A549 (cell line): ENCODE measurements at regions not wholly inside any gene's neighbourhood (a gene's known extent, or its start where the extent isn't known, plus 50 kb on each side); places are given as distances from the start of the nearest gene placed in this dataset.

Experiments
- ATAC-seq, 2 experiments: fragments of 200-7000 bp in 1 of 2; fragments of >200 bp in 1 of 2; cut with Nextera tagmentation in 1 of 2; cut with Tn5 transposase in 1 of 2; 3 replicates each; pipeline versions ENCODE4 v1.8.0 to v1.9.1; 2018 to 2020; ENCODE audit warnings: mild to moderate bottlenecking in 1 of 2, moderate library complexity in 1 of 2
- CTCF ChIA-PET: fragments of 300-600 bp; sonication (Branson Sonifier 250); formaldehyde crosslinking; extraction: SDS; loops from one replicate; lab custom pipeline; 2021; ENCODE audit warnings: antibody characterized with exemption, inconsistent platforms; lab: Yijun Ruan, JAX
- POLR2A ChIA-PET: fragments of 350-600 bp; formaldehyde crosslinking; extraction: SDS; loops from one replicate; lab custom pipeline; 2021; ENCODE audit warnings: antibody characterized with exemption, inconsistent platforms; lab: Yijun Ruan, JAX
- DNase-seq, 2 experiments: peaks; one replicate each; pipeline versions ENCODE4 v3.0.0 to v3.0.0-alpha.2; 2011 to 2016; ENCODE audit warnings: low read depth in 1 of 2, low spot score in 1 of 2
- FAIRE-seq: peaks from 2 replicates; lab custom pipeline; 2011; peaks lifted over from hg19 to GRCh38; lab: Jason Lieb, UNC
- H3K27ac ChIP-seq, 2 experiments: fragments of >200 bp; sonication (Bioruptor Twin); formaldehyde crosslinking; 3 replicates each; pipeline ENCODE4 v1.5.1; 2016 to 2017
- H3K4me1 ChIP-seq: fragments of >200 bp; sonication (Bioruptor Twin); formaldehyde crosslinking; 3 replicates; pipeline ENCODE4 v1.6.1; 2016
- H3K4me2 ChIP-seq: fragments of >200 bp; sonication (Bioruptor Twin); formaldehyde crosslinking; 3 replicates; pipeline ENCODE4 v1.6.1; 2016
- H3K4me3 ChIP-seq: fragments of >200 bp; sonication (Bioruptor Twin); formaldehyde crosslinking; 3 replicates; pipeline ENCODE4 v1.5.1; 2016
- H3K9me3 ChIP-seq: fragments of >200 bp; sonication (Bioruptor Twin); formaldehyde crosslinking; 3 replicates; pipeline ENCODE4 v1.6.1; 2016
- BHLHE40 ChIP-seq: IDR thresholded peaks from 2 replicates; pipeline ENCODE4 v1.6.1; 2012; ENCODE audit warnings: low read depth, low read length, inconsistent platforms
- EHF ChIP-seq: fragments of 250-450 bp; sonication (Bioruptor Pico); IDR thresholded peaks from 2 replicates; pipeline ENCODE4 v1.5.0; 2020; ENCODE audit warnings: mild to moderate bottlenecking
- EP300 ChIP-seq, 2 experiments: fragments of >200 bp; sonication (Bioruptor Twin); formaldehyde crosslinking; IDR thresholded peaks; 2 replicates in 1 of 2; 3 replicates in 1 of 2; pipeline ENCODE4 v1.6.1; 2016 to 2017
- FOSL2 ChIP-seq, 2 experiments: fragments of 450-650 bp in 1 of 2; fragments of >200 bp in 1 of 2; sonication (Bioruptor Twin) in 1 of 2; formaldehyde crosslinking; IDR thresholded peaks; 2 replicates each; pipeline versions ENCODE4 v1.5.0 to v1.6.1; 2016 to 2020; ENCODE audit warnings: mild to moderate bottlenecking in 1 of 2, moderate library complexity in 1 of 2
- HDAC2 ChIP-seq: fragments of 200-600 bp; sonication (generic); IDR thresholded peaks from 2 replicates; pipeline ENCODE4 v1.6.1; 2016
- HEYL ChIP-seq: fragments of 250-450 bp; sonication (Bioruptor Pico); IDR thresholded peaks from 2 replicates; pipeline ENCODE4 v1.8.0; 2021; ENCODE audit warnings: mild to moderate bottlenecking, moderate library complexity
- HOXB5 ChIP-seq: fragments of 250-450 bp; sonication (Bioruptor Pico); IDR thresholded peaks from 2 replicates; pipeline ENCODE4 v1.5.0; 2020; ENCODE audit warnings: mild to moderate bottlenecking, moderate library complexity
- JUN ChIP-seq, 2 experiments: fragments of >200 bp; sonication (Bioruptor Twin); formaldehyde crosslinking; IDR thresholded peaks; 2 replicates in 1 of 2; 3 replicates in 1 of 2; pipeline ENCODE4 v1.6.1; 2016 to 2017
- JUNB ChIP-seq: fragments of >200 bp; sonication (Bioruptor Twin); formaldehyde crosslinking; IDR thresholded peaks from 2 replicates; pipeline ENCODE4 v1.6.1; 2016
- NR3C1 ChIP-seq: fragments of >200 bp; sonication (Bioruptor Twin); formaldehyde crosslinking; IDR thresholded peaks from 3 replicates; pipeline ENCODE4 v1.6.1; 2017
- WGBS: methylation state at CpG from one replicate; pipeline ENCODE4 v1.1.6; 2017; ENCODE audit errors: missing lambda C conversion rate; 5-methylcytosine and 5-hydroxymethylcytosine counted together
- TF ChIP-seq, protein P1 (sequence below): IDR thresholded peaks from 2 replicates; pipeline ENCODE4 v1.6.1; 2012
- TF ChIP-seq, protein P2 (sequence below): fragments of >200 bp; sonication (Bioruptor Twin); formaldehyde crosslinking; IDR thresholded peaks from 2 replicates; pipeline ENCODE4 v1.6.1; 2016
- TF ChIP-seq, protein P3 (sequence below): IDR thresholded peaks from 2 replicates; pipeline ENCODE4 v1.6.1; 2012; ENCODE audit warnings: low read depth, borderline replicate concordance
- TF ChIP-seq, protein P4 (sequence below): fragments of 200-600 bp; sonication (generic); IDR thresholded peaks from 2 replicates; pipeline ENCODE4 v1.6.1; 2016; ENCODE audit warnings: antibody characterized with exemption, mild to moderate bottlenecking, moderate library complexity
- TF ChIP-seq, protein P5 (sequence below): fragments of 250-450 bp; sonication (Bioruptor Pico); IDR thresholded peaks from 2 replicates; pipeline ENCODE4 v1.5.0; 2021; ENCODE audit warnings: mild to moderate bottlenecking, moderate library complexity, borderline replicate concordance

DNA sequence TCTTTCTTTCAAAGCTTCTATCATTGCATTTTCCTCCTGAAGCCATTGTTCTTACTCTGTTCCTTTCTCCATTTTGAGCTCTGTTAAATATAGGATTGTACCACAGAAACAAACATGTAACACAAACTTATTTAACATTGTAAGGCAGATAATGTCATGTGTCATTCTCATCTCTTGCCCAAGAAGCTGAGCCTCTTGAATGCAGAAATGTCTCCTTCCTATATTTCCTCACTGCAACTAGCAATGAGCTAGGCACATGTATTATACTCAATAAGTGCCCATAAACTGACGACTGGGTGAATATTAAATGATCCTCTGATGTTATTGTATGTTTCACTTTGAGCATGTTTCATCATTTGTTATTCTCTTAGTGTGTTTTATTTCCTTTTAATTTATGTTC, 56.7 kb upstream of the SLC7A11 start:
- ATAC-seq: no peak
- TF ChIP-seq EHF (CRISPR knock-in tag) (no peak), EP300 (IDR thresholded peaks at IDR 0.05) (no peak), JUN (IDR thresholded peaks at IDR 0.05) (no peak)
- TF ChIP-seq, protein P1, sequence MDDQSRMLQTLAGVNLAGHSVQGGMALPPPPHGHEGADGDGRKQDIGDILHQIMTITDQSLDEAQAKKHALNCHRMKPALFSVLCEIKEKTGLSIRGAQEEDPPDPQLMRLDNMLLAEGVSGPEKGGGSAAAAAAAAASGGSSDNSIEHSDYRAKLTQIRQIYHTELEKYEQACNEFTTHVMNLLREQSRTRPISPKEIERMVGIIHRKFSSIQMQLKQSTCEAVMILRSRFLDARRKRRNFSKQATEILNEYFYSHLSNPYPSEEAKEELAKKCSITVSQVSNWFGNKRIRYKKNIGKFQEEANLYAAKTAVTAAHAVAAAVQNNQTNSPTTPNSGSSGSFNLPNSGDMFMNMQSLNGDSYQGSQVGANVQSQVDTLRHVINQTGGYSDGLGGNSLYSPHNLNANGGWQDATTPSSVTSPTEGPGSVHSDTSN: no peak
- TF ChIP-seq, protein P2, sequence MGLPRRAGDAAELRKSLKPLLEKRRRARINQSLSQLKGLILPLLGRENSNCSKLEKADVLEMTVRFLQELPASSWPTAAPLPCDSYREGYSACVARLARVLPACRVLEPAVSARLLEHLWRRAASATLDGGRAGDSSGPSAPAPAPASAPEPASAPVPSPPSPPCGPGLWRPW: no peak
- no peak for FAIRE-seq
- Histone ChIP-seq H3K9me3 (no peaks in the 10 kb centered on the region), H3K4me3 (no peak overlapping the region), H3K27ac (no peak overlapping the region), H3K4me2 (no peak overlapping the region), H3K4me1 (no peaks in the 10 kb centered on the region)
- WGBS: 52% methylated on average over 1 of the region's 1 CpG
- POLR2A ChIA-PET: no interaction called here
- DNase-seq: no peak
- CTCF ChIA-PET: no interaction called here

DNA sequence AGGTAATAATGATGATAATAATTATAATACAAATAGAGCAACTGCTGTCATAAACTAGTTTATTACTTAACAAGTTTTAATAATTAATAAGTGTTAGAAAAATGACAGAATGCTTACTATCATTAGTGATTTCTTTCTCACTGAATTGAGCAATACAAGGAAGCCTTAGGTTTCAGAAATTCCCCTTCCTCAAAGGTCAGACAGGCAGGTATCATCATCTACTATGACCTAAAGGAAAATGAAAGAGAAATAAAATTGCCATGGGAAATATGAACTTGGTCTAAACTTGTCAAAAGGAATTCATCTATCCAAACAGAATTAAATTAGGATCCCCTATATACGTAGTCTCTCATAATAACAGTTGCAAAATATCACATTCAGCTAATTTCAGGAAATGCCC, 56.3 kb upstream of the SLC7A11 start:
- POLR2A ChIA-PET: no interaction called here

More for the DNA sequence above, 56.3 kb upstream of the SLC7A11 start:
- no peaks in the 10 kb centered on the region for H3K4me1 ChIP-seq
- TF ChIP-seq, protein P3, sequence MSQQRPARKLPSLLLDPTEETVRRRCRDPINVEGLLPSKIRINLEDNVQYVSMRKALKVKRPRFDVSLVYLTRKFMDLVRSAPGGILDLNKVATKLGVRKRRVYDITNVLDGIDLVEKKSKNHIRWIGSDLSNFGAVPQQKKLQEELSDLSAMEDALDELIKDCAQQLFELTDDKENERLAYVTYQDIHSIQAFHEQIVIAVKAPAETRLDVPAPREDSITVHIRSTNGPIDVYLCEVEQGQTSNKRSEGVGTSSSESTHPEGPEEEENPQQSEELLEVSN: no peak
- no peak for TF ChIP-seq NR3C1
- TF ChIP-seq, protein P1: no peak
- TF ChIP-seq HDAC2: no peak
- TF ChIP-seq, protein P4, sequence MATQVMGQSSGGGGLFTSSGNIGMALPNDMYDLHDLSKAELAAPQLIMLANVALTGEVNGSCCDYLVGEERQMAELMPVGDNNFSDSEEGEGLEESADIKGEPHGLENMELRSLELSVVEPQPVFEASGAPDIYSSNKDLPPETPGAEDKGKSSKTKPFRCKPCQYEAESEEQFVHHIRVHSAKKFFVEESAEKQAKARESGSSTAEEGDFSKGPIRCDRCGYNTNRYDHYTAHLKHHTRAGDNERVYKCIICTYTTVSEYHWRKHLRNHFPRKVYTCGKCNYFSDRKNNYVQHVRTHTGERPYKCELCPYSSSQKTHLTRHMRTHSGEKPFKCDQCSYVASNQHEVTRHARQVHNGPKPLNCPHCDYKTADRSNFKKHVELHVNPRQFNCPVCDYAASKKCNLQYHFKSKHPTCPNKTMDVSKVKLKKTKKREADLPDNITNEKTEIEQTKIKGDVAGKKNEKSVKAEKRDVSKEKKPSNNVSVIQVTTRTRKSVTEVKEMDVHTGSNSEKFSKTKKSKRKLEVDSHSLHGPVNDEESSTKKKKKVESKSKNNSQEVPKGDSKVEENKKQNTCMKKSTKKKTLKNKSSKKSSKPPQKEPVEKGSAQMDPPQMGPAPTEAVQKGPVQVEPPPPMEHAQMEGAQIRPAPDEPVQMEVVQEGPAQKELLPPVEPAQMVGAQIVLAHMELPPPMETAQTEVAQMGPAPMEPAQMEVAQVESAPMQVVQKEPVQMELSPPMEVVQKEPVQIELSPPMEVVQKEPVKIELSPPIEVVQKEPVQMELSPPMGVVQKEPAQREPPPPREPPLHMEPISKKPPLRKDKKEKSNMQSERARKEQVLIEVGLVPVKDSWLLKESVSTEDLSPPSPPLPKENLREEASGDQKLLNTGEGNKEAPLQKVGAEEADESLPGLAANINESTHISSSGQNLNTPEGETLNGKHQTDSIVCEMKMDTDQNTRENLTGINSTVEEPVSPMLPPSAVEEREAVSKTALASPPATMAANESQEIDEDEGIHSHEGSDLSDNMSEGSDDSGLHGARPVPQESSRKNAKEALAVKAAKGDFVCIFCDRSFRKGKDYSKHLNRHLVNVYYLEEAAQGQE: no peak
- TF ChIP-seq BHLHE40: no peak
- no peak for TF ChIP-seq HOXB5
- TF ChIP-seq FOSL2 (IDR thresholded peaks at IDR 0.05): no peak
- no peak for TF ChIP-seq FOSL2 (CRISPR knock-in tag; IDR thresholded peaks at IDR 0.05)
- TF ChIP-seq, protein P5, sequence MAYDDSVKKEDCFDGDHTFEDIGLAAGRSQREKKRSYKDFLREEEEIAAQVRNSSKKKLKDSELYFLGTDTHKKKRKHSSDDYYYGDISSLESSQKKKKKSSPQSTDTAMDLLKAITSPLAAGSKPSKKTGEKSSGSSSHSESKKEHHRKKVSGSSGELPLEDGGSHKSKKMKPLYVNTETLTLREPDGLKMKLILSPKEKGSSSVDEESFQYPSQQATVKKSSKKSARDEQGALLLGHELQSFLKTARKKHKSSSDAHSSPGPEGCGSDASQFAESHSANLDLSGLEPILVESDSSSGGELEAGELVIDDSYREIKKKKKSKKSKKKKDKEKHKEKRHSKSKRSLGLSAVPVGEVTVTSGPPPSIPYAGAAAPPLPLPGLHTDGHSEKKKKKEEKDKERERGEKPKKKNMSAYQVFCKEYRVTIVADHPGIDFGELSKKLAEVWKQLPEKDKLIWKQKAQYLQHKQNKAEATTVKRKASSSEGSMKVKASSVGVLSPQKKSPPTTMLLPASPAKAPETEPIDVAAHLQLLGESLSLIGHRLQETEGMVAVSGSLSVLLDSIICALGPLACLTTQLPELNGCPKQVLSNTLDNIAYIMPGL (CRISPR knock-in tag): no peak
- TF ChIP-seq EHF (CRISPR knock-in tag): no peak
- no peak for TF ChIP-seq HEYL
- TF ChIP-seq JUNB: no peak
- TF ChIP-seq, all 56 proteins: peak for 0
- Histone ChIP-seq H3K9me3 (no peaks in the 10 kb centered on the region), H3K4me3 (no peak overlapping the region), H3K27ac (no peak overlapping the region), H3K4me2 (no peak overlapping the region)
- FAIRE-seq (no peak), DNase-seq (no peak), ATAC-seq (no peak)
- 85% methylated on average over 1 of the region's 1 CpG for WGBS
- CTCF ChIA-PET: no interaction called here
